ENCODE measurements at regions not wholly inside any gene's neighbourhood (a gene's known extent, or its start where the extent isn't known, plus 50 kb on each side); places are given as distances from the start of the nearest gene placed in this dataset.

GRCh38 chr5:93800988-93801811 lies 59.8 kb upstream of the POU5F2 start:
- TF ChIP-seq CTCF (IDR thresholded peaks at IDR 0.05) (no peak), POLR2A (IDR thresholded peaks at IDR 0.05) (no peak)

Measured in lower leg skin (tissue), 3 donors.